ENCODE measurements at regions not wholly inside any gene's neighbourhood (a gene's known extent, or its start where the extent isn't known, plus 50 kb on each side); places are given as distances from the start of the nearest gene placed in this dataset.

GRCh38 chr9:13967011-13967410, 346.9 kb downstream of the NFIB start:
- Mint-ChIP-seq H3K9me3 (peaks cover 0 to 4% of the 10 kb centered on the region in 2 donors), H3K27ac (no peak overlapping the region), H3K36me3 (no peaks in the 10 kb centered on the region)
- ATAC-seq (no peak), DNase-seq (ENCODE audit: low spot score in 2 of 2) (no peak)

DNA sequence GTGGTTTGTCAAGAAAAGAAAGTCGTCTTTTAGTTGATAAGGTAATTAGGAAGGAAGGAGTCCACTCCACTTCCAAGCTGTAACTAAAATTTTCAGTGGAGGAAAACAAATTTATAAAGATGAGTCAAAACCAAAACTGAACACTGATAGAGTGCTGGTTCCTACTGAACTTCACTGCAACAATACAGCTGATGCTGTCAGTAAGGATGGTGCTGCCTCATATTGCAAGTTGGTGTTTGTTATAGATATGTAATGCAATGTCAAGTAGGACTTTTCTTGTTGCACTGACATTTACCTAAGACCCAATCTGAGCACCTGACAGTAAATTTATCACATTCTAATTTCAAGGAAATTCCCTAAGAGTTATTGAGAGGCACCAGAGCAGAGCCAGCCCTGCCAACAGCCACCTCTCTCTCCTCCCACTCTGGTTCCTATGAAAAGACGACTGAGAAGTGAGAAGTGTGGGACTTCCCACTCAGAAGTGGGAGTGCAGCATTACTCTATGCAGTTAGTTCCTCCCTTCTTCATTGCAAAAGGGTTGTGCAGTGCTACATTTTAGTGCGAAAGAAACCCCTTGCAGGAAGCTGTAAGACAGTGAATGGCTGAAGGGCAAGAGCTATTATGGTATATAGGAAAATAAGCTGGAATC, 350.8 kb downstream of the NFIB start:
- H3K27ac Mint-ChIP-seq = no peak overlapping the region
- no peaks in the 10 kb centered on the region for H3K36me3 Mint-ChIP-seq
- no peak for ATAC-seq
- DNase-seq (ENCODE audit: low spot score in 2 of 2) = no peak
- peaks cover 0 to 10% of the 10 kb centered on the region in 2 donors for H3K9me3 Mint-ChIP-seq

DNA sequence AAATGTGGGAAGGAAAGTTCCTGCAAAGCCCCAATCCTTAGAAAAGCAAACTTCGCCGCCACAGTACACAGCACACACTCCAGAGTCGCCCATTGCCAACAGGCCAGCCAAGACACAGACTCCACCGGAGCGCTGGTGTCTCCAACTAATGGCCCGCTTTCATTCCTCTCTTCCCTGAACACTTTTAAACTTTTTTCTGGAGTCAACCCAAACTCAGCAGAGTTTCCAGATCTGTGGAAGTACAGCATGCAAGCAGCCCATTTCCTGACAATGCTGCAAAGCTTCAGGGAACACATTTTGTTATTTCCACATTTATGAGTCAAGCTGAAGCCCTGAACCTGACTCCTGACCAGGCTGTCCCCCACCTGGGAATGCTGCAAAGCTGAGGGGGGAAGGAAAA, 351.9 kb downstream of the NFIB start:
- DNase-seq (ENCODE audit: low spot score in 2 of 2) = no peak
- Mint-ChIP-seq H3K36me3 (no peaks in the 10 kb centered on the region), H3K9me3 (peaks cover 0 to 6% of the 10 kb centered on the region in 2 donors), H3K27ac (no peak overlapping the region)
- ATAC-seq = no peak

DNA sequence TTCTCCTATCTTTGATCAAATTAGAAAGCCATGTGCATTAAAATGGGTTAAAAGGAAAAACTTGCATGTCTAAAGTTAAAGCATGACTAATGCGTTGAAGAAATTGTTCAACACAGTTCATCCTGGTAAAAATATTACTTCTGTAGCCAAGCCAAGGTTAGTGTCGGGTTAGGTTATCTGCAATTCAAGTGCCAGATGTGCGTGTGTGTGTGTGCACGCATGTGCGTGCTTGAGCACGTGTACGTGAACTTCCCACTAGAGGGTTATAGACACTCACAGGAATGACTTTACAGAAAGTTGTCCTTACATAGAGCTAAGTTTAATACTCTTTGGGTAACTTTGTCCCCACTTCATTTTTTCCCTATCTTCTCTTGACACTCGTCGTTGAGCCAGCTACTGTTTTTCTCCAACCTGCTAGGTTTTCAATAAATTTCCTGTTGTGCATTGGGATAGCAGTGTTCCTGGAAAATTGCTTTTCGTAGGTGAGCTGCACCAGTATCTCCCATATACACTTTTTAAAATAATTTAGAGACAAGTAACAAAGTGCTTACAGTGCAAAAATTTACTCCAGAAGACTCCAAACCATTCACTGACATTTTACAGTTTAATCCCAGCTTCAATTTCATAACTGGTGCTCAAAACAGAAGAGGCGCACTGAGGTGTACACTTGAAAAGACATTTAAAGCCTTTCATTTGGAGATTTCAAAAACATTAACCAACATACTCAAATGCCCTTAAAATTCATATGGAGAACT, 353.8 kb downstream of the NFIB start:
- DNase-seq (ENCODE audit: low spot score in 2 of 2) (no peak), ATAC-seq (no peak)
- H3K36me3 Mint-ChIP-seq = no peaks in the 10 kb centered on the region
- no peak overlapping the region for H3K27ac Mint-ChIP-seq
- peaks cover 0 to 6% of the 10 kb centered on the region in 2 donors for H3K9me3 Mint-ChIP-seq

DNA sequence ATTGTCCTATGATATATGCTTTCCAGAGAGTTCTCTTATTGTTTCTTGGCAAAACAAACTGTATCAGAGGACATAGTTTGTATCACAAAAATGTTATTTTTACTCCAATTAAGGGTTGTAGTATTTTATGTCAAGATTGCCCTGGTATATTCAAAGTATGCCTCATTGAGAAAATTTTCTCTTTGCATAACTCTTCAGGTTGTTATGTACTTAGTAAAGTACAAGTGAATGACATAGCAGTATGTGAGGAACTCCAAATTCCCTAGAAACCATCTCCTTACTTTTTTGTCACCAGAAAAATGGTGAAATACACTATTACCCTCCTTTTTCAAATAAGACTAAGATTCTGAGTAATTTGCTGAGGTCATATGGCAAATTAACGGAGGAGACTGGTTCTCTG, 355.3 kb downstream of the NFIB start:
- DNase-seq (ENCODE audit: low spot score in 2 of 2) (no peak), ATAC-seq (no peak)
- peaks cover 6 to 11% of the 10 kb centered on the region in 2 donors for H3K9me3 Mint-ChIP-seq
- no peak overlapping the region for H3K27ac Mint-ChIP-seq
- H3K36me3 Mint-ChIP-seq = no peaks in the 10 kb centered on the region

DNA sequence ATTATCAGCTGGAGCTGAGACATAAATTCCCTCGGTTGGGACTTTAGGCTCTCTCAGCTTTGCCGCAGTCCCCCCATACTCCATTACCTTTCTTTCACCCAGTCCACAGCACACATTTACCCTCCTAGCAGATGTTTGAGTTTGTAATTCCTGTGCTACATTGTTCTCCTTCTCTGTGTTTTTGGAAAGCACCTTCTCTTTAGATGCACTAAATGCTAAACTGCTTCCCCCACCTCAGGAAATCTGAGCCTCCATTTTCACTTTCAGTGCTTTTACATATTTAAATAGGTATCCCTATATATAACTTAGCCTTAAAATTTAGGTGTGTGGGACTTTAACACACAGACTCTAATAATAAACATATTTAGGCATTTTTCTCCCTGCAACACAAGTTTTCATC, 356.9 kb downstream of the NFIB start:
- no peaks in the 10 kb centered on the region for H3K36me3 Mint-ChIP-seq
- no peak overlapping the region for H3K27ac Mint-ChIP-seq
- peaks cover 13% of the 10 kb centered on the region in 2 donors for H3K9me3 Mint-ChIP-seq
- ATAC-seq (no peak), DNase-seq (ENCODE audit: low spot score in 2 of 2) (no peak)

DNA sequence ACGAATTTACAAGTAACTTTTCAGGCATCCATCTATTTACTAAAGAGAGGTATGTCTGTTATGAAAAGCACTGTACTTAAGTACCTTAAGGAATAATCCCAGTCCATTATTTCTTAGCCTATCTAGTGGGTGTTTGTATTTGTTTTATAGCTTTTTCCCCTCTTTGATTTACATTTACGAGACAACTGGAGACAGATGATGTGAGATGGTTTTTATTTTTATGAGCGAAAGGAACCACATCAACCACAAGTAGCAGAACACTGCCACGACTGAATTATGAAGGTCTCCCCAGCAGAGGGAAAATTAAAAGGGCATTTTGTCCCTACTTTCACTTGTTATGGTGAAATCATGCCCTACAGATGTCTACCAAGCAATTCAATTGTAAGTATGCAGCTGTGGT, 357.8 kb downstream of the NFIB start:
- no peaks in the 10 kb centered on the region for H3K36me3 Mint-ChIP-seq
- no peak for DNase-seq (ENCODE audit: low spot score in 2 of 2)
- H3K9me3 Mint-ChIP-seq = peaks cover 8 to 13% of the 10 kb centered on the region in 2 donors
- H3K27ac Mint-ChIP-seq = no peak overlapping the region
- ATAC-seq = no peak

DNA sequence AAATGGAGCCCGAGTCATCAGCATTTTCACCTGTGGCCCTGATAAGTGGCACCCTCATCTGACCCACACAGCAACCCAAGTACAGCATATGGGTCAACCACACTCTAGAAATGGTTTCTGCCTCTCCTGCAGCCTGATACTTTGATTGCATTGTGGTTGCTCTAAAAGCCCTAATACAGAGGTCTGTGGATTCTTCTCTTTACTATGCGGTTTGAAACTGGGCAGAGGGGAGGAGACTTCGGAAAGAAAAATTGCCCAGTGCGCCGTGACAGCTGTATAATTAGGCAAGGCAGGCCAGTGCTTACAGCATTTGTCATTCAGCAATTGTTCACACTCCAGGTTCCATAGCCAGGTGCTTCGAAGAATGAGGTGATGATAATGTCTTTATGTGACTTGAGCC, 361.0 kb downstream of the NFIB start:
- Mint-ChIP-seq H3K9me3 (peaks cover 13 to 21% of the 10 kb centered on the region in 2 donors), H3K36me3 (no peaks in the 10 kb centered on the region), H3K27ac (no peak overlapping the region)
- ATAC-seq (no peak), DNase-seq (ENCODE audit: low spot score in 2 of 2) (no peak)

GRCh38 chr9:13948037-13948436, 365.9 kb downstream of the NFIB start:
- H3K27ac Mint-ChIP-seq = no peak overlapping the region
- no peak for ATAC-seq
- DNase-seq (ENCODE audit: low spot score in 2 of 2) = no peak
- H3K9me3 Mint-ChIP-seq = peaks cover 7 to 13% of the 10 kb centered on the region in 2 donors
- no peaks in the 10 kb centered on the region for H3K36me3 Mint-ChIP-seq

DNA sequence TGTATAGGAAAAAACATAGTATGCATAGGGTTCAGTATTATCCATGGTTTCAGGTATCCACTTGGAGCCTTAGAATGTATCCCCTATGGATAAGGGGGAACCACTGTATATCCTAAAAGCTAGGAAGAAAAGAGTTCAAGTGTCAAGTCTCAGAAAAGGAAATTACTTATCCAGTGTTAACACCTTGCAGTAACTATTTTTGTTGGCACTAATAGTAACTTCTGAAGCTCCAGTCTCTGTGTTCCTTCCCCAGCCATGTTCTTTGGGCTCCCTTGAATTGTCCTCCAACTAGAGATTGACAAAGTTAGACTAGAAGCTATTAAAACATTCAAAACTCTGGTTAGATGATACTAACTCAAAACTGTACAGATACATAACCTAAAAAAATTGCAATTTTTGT, 370.8 kb downstream of the NFIB start:
- no peak for DNase-seq (ENCODE audit: low spot score in 2 of 2)
- ATAC-seq = no peak
- Mint-ChIP-seq H3K9me3 (peaks cover 6 to 10% of the 10 kb centered on the region in 2 donors), H3K27ac (no peak overlapping the region), H3K36me3 (peaks cover 0 to 7% of the 10 kb centered on the region in 2 donors)

- no peak overlapping the region for H3K27ac Mint-ChIP-seq
- ATAC-seq (peak; percentile 90 to 100), DNase-seq (ENCODE audit: low spot score in 2 of 2) (no peak)
- peaks cover 6 to 9% of the 10 kb centered on the region in 2 donors for H3K9me3 Mint-ChIP-seq
- peaks cover 0 to 7% of the 10 kb centered on the region in 2 donors for H3K36me3 Mint-ChIP-seq
Observed at GRCh38 chr9:13942695-13943094, 371.2 kb downstream of the NFIB start.

- peaks cover 6 to 9% of the 10 kb centered on the region in 2 donors for H3K9me3 Mint-ChIP-seq
- no peak for DNase-seq (ENCODE audit: low spot score in 2 of 2)
- no peak overlapping the region for H3K27ac Mint-ChIP-seq
- ATAC-seq = no peak
- peaks cover 0 to 7% of the 10 kb centered on the region in 2 donors for H3K36me3 Mint-ChIP-seq
Observed at GRCh38 chr9:13942201-13942600, 371.7 kb downstream of the NFIB start.

DNA sequence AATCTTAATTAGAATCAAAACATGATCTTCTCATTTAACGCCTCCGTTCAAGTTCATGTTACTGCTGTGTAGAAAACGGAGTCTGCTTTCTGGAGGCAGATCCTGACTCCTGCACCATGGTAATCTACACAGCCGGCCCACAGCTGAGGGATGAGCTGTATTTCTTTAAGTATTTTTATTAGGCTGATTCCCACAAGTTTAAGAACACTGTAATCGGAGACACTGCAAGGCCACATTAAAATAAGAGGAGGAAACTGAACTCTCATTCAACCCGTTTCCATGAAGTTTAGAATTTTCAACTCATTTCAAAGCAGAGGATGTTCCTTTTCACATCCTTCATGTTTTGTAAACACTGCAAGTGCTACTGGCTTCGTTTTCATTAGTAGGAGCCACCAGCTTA, 372.2 kb downstream of the NFIB start:
- DNase-seq (ENCODE audit: low spot score in 2 of 2) (no peak), ATAC-seq (no peak)
- H3K36me3 Mint-ChIP-seq = peaks cover 0 to 7% of the 10 kb centered on the region in 2 donors
- H3K9me3 Mint-ChIP-seq = peaks cover 6 to 10% of the 10 kb centered on the region in 2 donors
- no peak overlapping the region for H3K27ac Mint-ChIP-seq

DNA sequence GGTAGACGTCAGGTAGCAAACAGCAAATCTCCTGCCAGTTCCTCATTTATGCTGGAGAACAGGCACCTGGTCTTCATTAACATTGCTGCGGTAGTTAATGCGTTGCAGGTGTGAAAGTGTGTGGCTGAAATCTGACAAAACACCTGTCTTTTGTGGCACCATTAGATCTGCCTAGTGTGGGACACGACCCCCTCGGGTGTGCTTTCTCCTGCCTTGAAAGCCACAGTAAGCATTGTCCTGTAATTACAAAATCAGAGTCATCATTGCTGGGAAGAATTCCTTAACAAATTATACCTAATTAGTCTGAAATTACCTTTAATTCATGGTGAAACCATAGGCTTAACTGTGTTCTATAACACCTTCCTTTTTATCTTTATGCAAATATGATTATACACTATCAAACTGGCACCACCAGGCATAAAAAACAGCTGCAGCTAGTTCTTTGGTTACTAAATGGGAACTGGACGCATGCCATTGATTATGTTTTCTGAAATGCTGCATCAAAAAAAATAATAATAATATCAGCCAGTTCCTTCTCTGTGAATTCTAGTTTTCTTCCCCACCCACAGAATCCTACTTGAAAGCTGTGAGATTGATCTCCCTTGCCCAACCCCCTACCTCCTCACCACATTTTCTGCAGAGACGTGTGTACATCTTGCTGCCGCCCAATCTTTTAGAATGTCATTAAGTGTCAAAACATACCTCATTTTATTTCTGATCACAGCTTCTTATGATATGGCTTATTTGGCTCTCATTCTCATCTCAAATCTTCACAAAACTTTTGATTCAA, 374.0 kb downstream of the NFIB start:
- DNase-seq (ENCODE audit: low spot score in 2 of 2) (no peak), ATAC-seq (no peak)
- no peak overlapping the region for H3K27ac Mint-ChIP-seq
- peaks cover 6 to 19% of the 10 kb centered on the region in 2 donors for H3K9me3 Mint-ChIP-seq
- peaks cover 0 to 7% of the 10 kb centered on the region in 2 donors for H3K36me3 Mint-ChIP-seq

GRCh38 chr9:13939134-13939533, 374.8 kb downstream of the NFIB start:
- Mint-ChIP-seq H3K36me3 (peaks cover 0 to 7% of the 10 kb centered on the region in 2 donors), H3K27ac (no peak overlapping the region)

DNA sequence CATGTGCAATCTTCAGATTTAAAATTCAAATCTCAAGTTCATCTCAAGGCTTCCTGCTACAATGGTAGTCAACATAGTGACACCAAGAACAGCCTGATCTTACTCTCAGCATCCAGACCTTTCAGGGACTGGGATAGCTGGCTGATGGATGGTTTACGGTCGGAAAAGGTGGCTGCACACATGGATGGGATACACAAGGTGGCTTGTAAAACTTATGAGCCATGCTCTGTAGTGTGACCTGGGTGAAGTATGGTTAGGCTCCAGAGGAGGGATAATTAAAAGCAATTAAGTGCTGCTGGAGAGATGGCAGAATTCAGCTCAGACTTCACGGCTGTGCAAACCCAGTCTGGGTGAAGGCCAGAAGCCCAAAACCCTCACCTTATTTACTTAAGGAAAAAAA, 379.5 kb downstream of the NFIB start:
- peaks cover 5 to 18% of the 10 kb centered on the region in 2 donors for H3K9me3 Mint-ChIP-seq
- DNase-seq (ENCODE audit: low spot score in 2 of 2) = no peak
- H3K27ac Mint-ChIP-seq = peak overlapping the region in 1 of 2 donors; percentile 58
- no peaks in the 10 kb centered on the region for H3K36me3 Mint-ChIP-seq
- ATAC-seq = no peak

More at GRCh38 chr9:13939134-13939533, 374.8 kb downstream of the NFIB start:
- ATAC-seq (no peak), DNase-seq (ENCODE audit: low spot score in 2 of 2) (no peak)
- peaks cover 6 to 19% of the 10 kb centered on the region in 2 donors for H3K9me3 Mint-ChIP-seq

GRCh38 chr9:13933268-13933656, 380.7 kb downstream of the NFIB start:
- Mint-ChIP-seq H3K9me3 (peaks cover 5 to 18% of the 10 kb centered on the region in 2 donors), H3K36me3 (no peaks in the 10 kb centered on the region), H3K27ac (no peak overlapping the region)
- DNase-seq (ENCODE audit: low spot score in 2 of 2) = no peak
- ATAC-seq = no peak
